Lower leg skin (tissue), 3 donors: ENCODE measurements at regions not wholly inside any gene's neighbourhood (a gene's known extent, or its start where the extent isn't known, plus 50 kb on each side); places are given as distances from the start of the nearest gene placed in this dataset.

Experiments used
- POLR2A ChIP-seq, 2 donors: fragments of 450-650 bp; IDR thresholded peaks; one replicate each; pipeline ENCODE4 v1.6.1; 2016 to 2017; ENCODE audit warnings: antibody characterized with exemption in 2 of 2, mild to moderate bottlenecking in 1 of 2, moderate library complexity in 1 of 2
- TF ChIP-seq, protein P1 (sequence below), 3 donors: fragments of 450-650 bp; IDR thresholded peaks; one replicate each; pipeline ENCODE4 v1.5.1; 2016; ENCODE audit warnings: antibody characterized with exemption in 3 of 3, mild to moderate bottlenecking in 3 of 3, moderate library complexity in 2 of 3

DNA sequence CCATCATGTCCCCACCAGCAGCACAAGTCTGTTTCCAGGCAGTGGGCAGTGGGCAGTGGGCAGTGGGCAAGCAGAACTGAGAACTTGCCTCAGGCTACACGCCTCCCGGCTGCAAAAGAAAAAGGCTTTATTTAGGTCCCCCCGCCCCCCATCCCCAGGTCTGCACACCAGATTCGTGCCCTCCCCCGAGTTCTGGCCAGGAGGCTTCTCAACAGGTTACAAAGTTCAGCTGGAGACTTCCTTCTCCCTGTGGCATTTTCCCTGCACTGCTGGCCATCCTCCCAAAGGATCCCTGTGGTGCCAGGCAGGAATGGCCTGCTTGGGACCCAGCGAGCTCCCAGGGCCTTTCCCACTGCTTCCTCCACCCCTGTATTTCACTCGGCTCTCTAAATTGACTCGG is 97.0 kb upstream of the TRIM2 start:
- TF ChIP-seq, protein P1, sequence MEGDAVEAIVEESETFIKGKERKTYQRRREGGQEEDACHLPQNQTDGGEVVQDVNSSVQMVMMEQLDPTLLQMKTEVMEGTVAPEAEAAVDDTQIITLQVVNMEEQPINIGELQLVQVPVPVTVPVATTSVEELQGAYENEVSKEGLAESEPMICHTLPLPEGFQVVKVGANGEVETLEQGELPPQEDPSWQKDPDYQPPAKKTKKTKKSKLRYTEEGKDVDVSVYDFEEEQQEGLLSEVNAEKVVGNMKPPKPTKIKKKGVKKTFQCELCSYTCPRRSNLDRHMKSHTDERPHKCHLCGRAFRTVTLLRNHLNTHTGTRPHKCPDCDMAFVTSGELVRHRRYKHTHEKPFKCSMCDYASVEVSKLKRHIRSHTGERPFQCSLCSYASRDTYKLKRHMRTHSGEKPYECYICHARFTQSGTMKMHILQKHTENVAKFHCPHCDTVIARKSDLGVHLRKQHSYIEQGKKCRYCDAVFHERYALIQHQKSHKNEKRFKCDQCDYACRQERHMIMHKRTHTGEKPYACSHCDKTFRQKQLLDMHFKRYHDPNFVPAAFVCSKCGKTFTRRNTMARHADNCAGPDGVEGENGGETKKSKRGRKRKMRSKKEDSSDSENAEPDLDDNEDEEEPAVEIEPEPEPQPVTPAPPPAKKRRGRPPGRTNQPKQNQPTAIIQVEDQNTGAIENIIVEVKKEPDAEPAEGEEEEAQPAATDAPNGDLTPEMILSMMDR (IDR thresholded peaks at IDR 0.05), result no peak
- TF ChIP-seq POLR2A (IDR thresholded peaks at IDR 0.05), result no peak
